ENCODE measurements at regions not wholly inside any gene's neighbourhood (a gene's known extent, or its start where the extent isn't known, plus 50 kb on each side); places are given as distances from the start of the nearest gene placed in this dataset.

DNA sequence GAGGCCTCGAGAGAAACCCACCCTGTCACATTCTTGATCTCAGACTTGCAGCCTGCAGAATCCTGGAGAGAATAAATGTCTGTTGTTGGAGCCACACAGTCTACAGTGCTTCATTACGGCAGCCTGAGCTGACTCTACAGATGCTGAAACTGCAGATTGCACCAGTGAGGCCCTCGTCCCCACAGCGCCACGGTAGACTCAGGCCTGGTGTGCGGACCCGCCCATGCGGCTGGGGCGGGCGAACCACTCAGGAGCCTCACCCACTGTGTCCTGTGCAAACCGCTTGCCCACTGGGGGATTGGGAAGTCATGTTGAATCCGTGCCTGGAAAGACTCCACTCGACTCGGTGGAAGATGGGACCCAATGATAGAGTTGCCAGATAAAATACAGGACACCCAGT lies 125.2 kb upstream of the COPS8 start:
- Histone ChIP-seq H3K56ac (replicated peaks; ENCODE audit: insufficient read length, low read depth, low read length) (no peak overlapping the region), H3K4me1 (replicated peaks in 1 of 4; ENCODE audit: control insufficient read depth in 3 of 4, insufficient read depth in 4 of 4, low read length in 3 of 4) (peaks cover 0 to 7% (median 4%) of the 10 kb centered on the region in 4 experiments; a peak in 4 of 7 replicates), H2BK120ac (replicated peaks; ENCODE audit: low read depth, low read length) (no peak overlapping the region), H3K4me3 (ENCODE audit: extremely low read depth in 1 of 4, insufficient read depth in 2 of 4, low read depth in 3 of 4, low read length in 4 of 4) (no peak overlapping the region), H2BK5ac (ENCODE audit: low read depth, low read length) (no peak overlapping the region), H2AK5ac (ENCODE audit: low read depth, low read length) (no peak overlapping the region), H4K5ac (ENCODE audit: insufficient read length, low read depth, low read length) (no peak overlapping the region), H2BK20ac (ENCODE audit: low read length) (no peak overlapping the region), H2BK12ac (ENCODE audit: low read depth, low read length) (no peak overlapping the region), H3K36me3 (ENCODE audit: control insufficient read depth in 2 of 4, insufficient read depth in 4 of 4, low read length in 3 of 4) (no peaks in the 10 kb centered on the region), H3K9me3 (ENCODE audit: insufficient read depth in 2 of 2, low read depth in 1 of 2, low read length in 1 of 2) (peaks cover 0 to 3% of the 10 kb centered on the region in 2 experiments; a peak in 1 of 4 replicates), H3K79me1 (ENCODE audit: low read depth, low read length) (no peaks in the 10 kb centered on the region), H3K23ac (ENCODE audit: insufficient read length) (no peak overlapping the region), H3K18ac (ENCODE audit: extremely low read depth, low read length) (no peak overlapping the region), H3K79me2 (ENCODE audit: control insufficient read depth in 1 of 2, insufficient read depth in 2 of 2, low read length in 2 of 2) (no peaks in the 10 kb centered on the region), H3K27me3 (replicated peaks in 1 of 4; ENCODE audit: control insufficient read depth in 3 of 4, extremely low read depth in 1 of 4, insufficient read depth in 3 of 4, low read length in 3 of 4) (no peaks in the 10 kb centered on the region; a peak in 1 of 7 replicates), H3K9ac (replicated peaks in 1 of 4; ENCODE audit: extremely low read depth in 1 of 4, low read depth in 3 of 4, low read length in 3 of 4) (no peak overlapping the region), H4K8ac (ENCODE audit: extremely low read depth, insufficient read depth, low read length) (no peak overlapping the region), H3K14ac (ENCODE audit: insufficient read length) (no peak overlapping the region), H4K20me1 (replicated peaks in 1 of 2; ENCODE audit: control insufficient read depth in 1 of 2, insufficient read depth in 2 of 2, low read length in 2 of 2) (no peaks in the 10 kb centered on the region), H3K4me2 (ENCODE audit: insufficient read depth in 1 of 2, low read depth in 2 of 2, low read length in 2 of 2) (no peak overlapping the region), H2AFZ (ENCODE audit: low read length) (no peak overlapping the region), H3K23me2 (ENCODE audit: low read depth, low read length) (no peaks in the 10 kb centered on the region), H3K4ac (replicated peaks; ENCODE audit: insufficient read length, low read depth, low read length) (no peak overlapping the region), H4K91ac (replicated peaks; ENCODE audit: insufficient read length, low read length) (no peak overlapping the region), H2BK15ac (ENCODE audit: low read length) (no peak overlapping the region), H3K27ac (ENCODE audit: low read depth, low read length) (no peak overlapping the region)
- CTCF ChIA-PET (ENCODE audit: partially characterized antibody), result interaction anchor here (1.4 to 1.6 kb wide), 2 partner anchors 11 to 42 kb away, joined by 3 read pairs; no protein-coding TSS in a partner anchor
- POLR2A ChIA-PET (ENCODE audit: partially characterized antibody), result no interaction called here
- TF ChIP-seq RNF2 (IDR thresholded peaks at IDR 0.05; ENCODE audit: borderline replicate concordance, low read depth, low read length, missing control alignments, poor library complexity, severe bottlenecking) (no peak), SUZ12 (IDR thresholded peaks at IDR 0.05; ENCODE audit: low read length) (no peak), KDM4A (IDR thresholded peaks at IDR 0.05; ENCODE audit: low read depth, low read length, severe bottlenecking) (no peak), TAF1 (IDR thresholded peaks at IDR 0.05; ENCODE audit: low read depth, low read length) (no peak), EZH2 (IDR thresholded peaks at IDR 0.05; ENCODE audit: low read depth, low read length, severe bottlenecking) (no peak), MAFK (IDR thresholded peaks at IDR 0.05; ENCODE audit: low read depth, low read length) (no peak), RXRA (IDR thresholded peaks at IDR 0.05; ENCODE audit: insufficient read depth, low read depth, low read length) (no peak), TBP (IDR thresholded peaks at IDR 0.05; ENCODE audit: low read depth, low read length) (no peak), KDM1A (IDR thresholded peaks at IDR 0.05; ENCODE audit: borderline replicate concordance, low read length) (no peak)
- TF ChIP-seq, protein P1, sequence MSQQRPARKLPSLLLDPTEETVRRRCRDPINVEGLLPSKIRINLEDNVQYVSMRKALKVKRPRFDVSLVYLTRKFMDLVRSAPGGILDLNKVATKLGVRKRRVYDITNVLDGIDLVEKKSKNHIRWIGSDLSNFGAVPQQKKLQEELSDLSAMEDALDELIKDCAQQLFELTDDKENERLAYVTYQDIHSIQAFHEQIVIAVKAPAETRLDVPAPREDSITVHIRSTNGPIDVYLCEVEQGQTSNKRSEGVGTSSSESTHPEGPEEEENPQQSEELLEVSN (IDR thresholded peaks at IDR 0.05), result no peak
- DNase-seq (ENCODE audit: low read depth in 1 of 2, low spot score in 2 of 2) (no peak), FAIRE-seq (no peak)
- WGBS, 2 experiments (ENCODE audit: extremely low coverage in 1 of 2, insufficient coverage in 1 of 2, insufficient read length in 1 of 2, insufficient replicate concordance in 2 of 2, low coverage in 1 of 2, low lambda C conversion rate in 2 of 2, missing lambda C conversion rate in 1 of 2), result 92% methylated on average over 14 of the region's 14 CpGs; no CpG with 5 or more reads in 1 of the 2 experiments

Measured in H1 (cell line).